Neuronal stem cell (in vitro differentiated cells): ENCODE measurements at regions not wholly inside any gene's neighbourhood (a gene's known extent, or its start where the extent isn't known, plus 50 kb on each side); places are given as distances from the start of the nearest gene placed in this dataset.

ENCODE experiments used
- DNase-seq: peaks from one replicate; pipeline ENCODE4 v3.0.0-alpha.2; 2013; ENCODE audit warnings: low spot score
- H2AFZ ChIP-seq: one replicate; pipeline ENCODE4 v1.6.1; 2013; ENCODE audit warnings: mild to moderate bottlenecking, low read length, inconsistent platforms
- H2AK5ac ChIP-seq: 2 replicates; pipeline ENCODE4 v1.6.1; 2013; ENCODE audit warnings: low read depth, mild to moderate bottlenecking, inconsistent platforms, low read length, moderate library complexity, mixed read lengths
- H2BK120ac ChIP-seq: 2 replicates; pipeline ENCODE4 v1.6.1; 2013; ENCODE audit warnings: low read depth, mild to moderate bottlenecking, inconsistent platforms, low read length, moderate library complexity, mixed read lengths
- H2BK12ac ChIP-seq: one replicate; pipeline ENCODE4 v1.6.1; 2013; ENCODE audit warnings: low read length, inconsistent platforms
- H2BK15ac ChIP-seq: 2 replicates; pipeline ENCODE4 v1.6.1; 2013; ENCODE audit warnings: mild to moderate bottlenecking, low read length, inconsistent platforms, mixed read lengths
- H2BK5ac ChIP-seq: one replicate; pipeline ENCODE4 v1.6.1; 2013; ENCODE audit warnings: inconsistent platforms, mild to moderate bottlenecking, low read length, moderate library complexity
- H3K14ac ChIP-seq: one replicate; pipeline ENCODE4 v1.6.1; 2013; ENCODE audit warnings: low read length, inconsistent platforms
- H3K18ac ChIP-seq: 2 replicates; pipeline ENCODE4 v1.6.1; 2013; ENCODE audit warnings: low read length, inconsistent platforms
- H3K23ac ChIP-seq: 2 replicates; pipeline ENCODE4 v1.6.1; 2013; ENCODE audit warnings: low read depth, mild to moderate bottlenecking, mixed read lengths, low read length, inconsistent platforms; ENCODE audit not compliant: poor library complexity
- H3K27ac ChIP-seq: replicated peaks from 3 replicates; pipeline ENCODE4 v1.5.1; 2013; ENCODE audit warnings: low read length, inconsistent platforms
- H3K27me3 ChIP-seq, 3 experiments: 2 replicates each; pipeline ENCODE4 v1.6.1; 2013; ENCODE audit warnings: low read length in 3 of 3, mild to moderate bottlenecking in 2 of 3, inconsistent platforms in 1 of 3, low read depth in 1 of 3, mixed read lengths in 1 of 3, moderate library complexity in 1 of 3; ENCODE audit not compliant: control insufficient read depth in 3 of 3, insufficient read depth in 3 of 3
- H3K36me3 ChIP-seq, 2 donors: replicated peaks in 1 of 2; 2 replicates each; pipeline ENCODE4 v1.6.1; 2013; ENCODE audit warnings: low read length in 2 of 2; ENCODE audit not compliant: control insufficient read depth in 2 of 2, insufficient read depth in 2 of 2
- H3K4ac ChIP-seq: 2 replicates; pipeline ENCODE4 v1.6.1; 2013; ENCODE audit warnings: inconsistent platforms, mild to moderate bottlenecking, low read length, moderate library complexity
- H3K4me1 ChIP-seq, 2 donors: 1 replicate in 1 of 2; 2 replicates in 1 of 2; pipeline ENCODE4 v1.6.1; 2013; ENCODE audit warnings: low read length in 2 of 2, low read depth in 1 of 2; ENCODE audit not compliant: control insufficient read depth in 2 of 2, insufficient read depth in 1 of 2
- H3K4me2 ChIP-seq: one replicate; pipeline ENCODE4 v1.6.1; 2013; ENCODE audit warnings: mild to moderate bottlenecking, low read length, inconsistent platforms; ENCODE audit not compliant: insufficient read depth, poor library complexity, severe bottlenecking
- H3K4me3 ChIP-seq, 2 donors: 2 replicates each; pipeline ENCODE4 v1.5.1; 2013; ENCODE audit warnings: low read length in 2 of 2, mild to moderate bottlenecking in 2 of 2, inconsistent platforms in 1 of 2, moderate library complexity in 1 of 2
- H3K79me1 ChIP-seq: one replicate; pipeline ENCODE4 v1.6.1; 2013; ENCODE audit warnings: low read depth, mild to moderate bottlenecking, inconsistent platforms, low read length, moderate library complexity
- H3K9ac ChIP-seq: one replicate; pipeline ENCODE4 v1.6.1; 2013; ENCODE audit warnings: mild to moderate bottlenecking, low read depth, low read length, inconsistent platforms; ENCODE audit not compliant: poor library complexity
- H3K9me3 ChIP-seq, 2 donors: replicated peaks in 1 of 2; 2 replicates each; pipeline versions ENCODE3 to v1.6.1; 2013; ENCODE audit warnings: low read length in 2 of 2, mild to moderate bottlenecking in 2 of 2, inconsistent platforms in 1 of 2, low read depth in 1 of 2, mixed read lengths in 1 of 2, moderate library complexity in 1 of 2; ENCODE audit not compliant: control insufficient read depth in 2 of 2, insufficient read depth in 1 of 2
- H4K8ac ChIP-seq: one replicate; pipeline ENCODE4 v1.6.1; 2013; ENCODE audit warnings: low read depth, mild to moderate bottlenecking, inconsistent platforms, low read length, moderate library complexity
- H4K91ac ChIP-seq: one replicate; pipeline ENCODE4 v1.6.1; 2013; ENCODE audit warnings: low read length, low read depth, mild to moderate bottlenecking, inconsistent platforms; ENCODE audit not compliant: poor library complexity
- WGBS, 2 donors: extraction: QIAGEN DNeasy Blood & Tissue Kit; methylation state at CpG; one replicate each; pipeline ENCODE4 v1.1.7; 2013; ENCODE audit warnings: missing lambda C conversion rate in 2 of 2, mixed read lengths in 1 of 2; ENCODE audit not compliant: insufficient read length in 2 of 2, insufficient replicate concordance in 1 of 2; ENCODE audit errors: extremely low coverage in 2 of 2; 5-methylcytosine and 5-hydroxymethylcytosine counted together

DNA sequence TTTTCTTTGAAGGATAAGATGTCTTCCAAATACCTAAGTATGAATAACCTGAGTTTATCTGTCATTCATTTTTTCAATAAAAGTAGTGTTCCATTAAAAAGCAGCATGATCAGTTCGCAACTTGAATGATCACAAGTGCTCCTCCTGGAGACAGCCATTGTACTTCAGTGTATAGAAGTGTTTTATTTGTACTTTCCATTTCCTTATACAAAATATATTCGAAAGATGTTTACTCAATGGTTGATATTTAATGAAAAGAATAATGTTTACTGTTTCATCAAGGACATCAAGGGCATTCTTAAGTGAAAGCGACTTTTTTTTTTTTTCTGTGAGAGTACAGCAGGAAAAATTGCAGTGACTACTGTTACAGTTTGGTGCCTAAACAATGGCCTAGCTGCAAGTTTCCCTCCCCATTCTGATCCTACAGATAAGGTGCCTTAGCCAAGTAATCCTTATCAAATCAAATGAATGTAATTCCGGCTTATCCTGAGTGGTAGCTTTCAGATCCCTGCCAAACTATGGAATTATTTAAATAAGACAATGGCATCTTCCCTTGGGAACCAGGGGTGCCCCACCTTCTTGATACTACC is 69.0 kb upstream of the IL15 start:
- H4K91ac ChIP-seq = no peak overlapping the region
- no peak overlapping the region for H3K4me3 ChIP-seq
- H3K23ac ChIP-seq = no peak overlapping the region
- no peak overlapping the region for H3K18ac ChIP-seq
- H3K9ac ChIP-seq = no peak overlapping the region
- H2BK15ac ChIP-seq = no peak overlapping the region
- WGBS, 2 donors = no CpG with 5 or more reads among the region's 4 CpGs
- H2AK5ac ChIP-seq = no peak overlapping the region
- H3K14ac ChIP-seq = no peak overlapping the region
- DNase-seq = no peak
- H3K4me2 ChIP-seq = no peak overlapping the region
- H3K4ac ChIP-seq = no peak overlapping the region
- no peaks in the 10 kb centered on the region for H3K36me3 ChIP-seq
- no peaks in the 10 kb centered on the region for H3K4me1 ChIP-seq
- no peak overlapping the region for H2AFZ ChIP-seq
- H2BK5ac ChIP-seq = no peak overlapping the region
- H3K27ac ChIP-seq = no peak overlapping the region
- H3K79me1 ChIP-seq = no peaks in the 10 kb centered on the region
- no peak overlapping the region for H2BK12ac ChIP-seq
- no peaks in the 10 kb centered on the region for H3K9me3 ChIP-seq
- H4K8ac ChIP-seq = no peak overlapping the region
- H3K27me3 ChIP-seq = no peaks in the 10 kb centered on the region
- H2BK120ac ChIP-seq = no peak overlapping the region

DNA sequence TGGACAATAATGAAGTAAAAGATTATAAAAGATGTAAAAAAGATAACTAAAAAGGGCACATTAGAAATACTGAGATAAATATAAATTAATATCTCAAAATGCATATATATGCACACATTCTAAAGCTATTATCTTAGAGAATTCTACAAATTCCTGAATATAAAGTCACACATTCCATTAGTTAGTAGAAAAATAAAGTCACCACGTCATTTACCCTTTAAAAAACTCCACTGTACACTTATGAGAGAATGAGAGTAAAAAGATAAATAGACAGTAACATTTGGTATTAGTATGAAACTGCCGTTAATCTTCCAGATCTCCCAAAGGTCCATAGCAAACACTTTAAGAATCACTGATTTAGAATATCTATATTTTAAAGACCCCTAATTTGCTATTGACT is 67.2 kb upstream of the IL15 start:
- H3K4me2 ChIP-seq = no peak overlapping the region
- no peaks in the 10 kb centered on the region for H3K9me3 ChIP-seq
- no peak overlapping the region for H3K4me3 ChIP-seq
- no peaks in the 10 kb centered on the region for H3K27me3 ChIP-seq
- no peaks in the 10 kb centered on the region for H3K79me1 ChIP-seq
- no CpG with 5 or more reads among the region's 2 CpGs for WGBS, 2 donors
- H2BK5ac ChIP-seq = no peak overlapping the region
- DNase-seq = no peak
- H3K9ac ChIP-seq = no peak overlapping the region
- H2BK15ac ChIP-seq = no peak overlapping the region
- H3K18ac ChIP-seq = no peak overlapping the region
- H3K27ac ChIP-seq = no peak overlapping the region
- H4K8ac ChIP-seq = no peak overlapping the region
- H3K4me1 ChIP-seq = no peaks in the 10 kb centered on the region
- H2BK12ac ChIP-seq = no peak overlapping the region
- H2AK5ac ChIP-seq = no peak overlapping the region
- no peak overlapping the region for H3K23ac ChIP-seq
- H3K14ac ChIP-seq = no peak overlapping the region
- no peak overlapping the region for H3K4ac ChIP-seq
- no peak overlapping the region for H2BK120ac ChIP-seq
- H4K91ac ChIP-seq = no peak overlapping the region
- no peak overlapping the region for H2AFZ ChIP-seq
- H3K36me3 ChIP-seq = no peaks in the 10 kb centered on the region

DNA sequence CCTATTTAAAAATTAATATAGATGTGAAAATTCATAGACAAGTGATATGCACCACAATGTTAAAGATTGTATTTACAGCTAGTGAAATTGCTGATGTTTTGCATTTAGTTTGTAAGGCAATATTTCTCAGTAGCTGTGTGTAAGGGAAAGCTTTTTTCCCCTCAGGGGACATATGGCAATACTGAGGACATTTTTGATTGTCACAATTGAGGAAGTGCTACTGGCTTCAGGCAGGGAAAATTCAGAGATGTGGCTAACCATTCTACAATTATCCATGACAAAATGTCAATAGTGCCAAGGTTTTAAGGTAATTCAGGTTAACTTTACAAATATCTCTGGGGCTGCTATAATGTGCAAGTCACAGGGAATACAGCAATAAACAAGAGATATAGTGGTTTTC is 66.1 kb upstream of the IL15 start:
- no peak for DNase-seq
- no peaks in the 10 kb centered on the region for H3K4me1 ChIP-seq
- H2BK5ac ChIP-seq = no peak overlapping the region
- H2BK15ac ChIP-seq = no peak overlapping the region
- no peak overlapping the region for H2BK12ac ChIP-seq
- no peak overlapping the region for H3K27ac ChIP-seq
- no peak overlapping the region for H2AK5ac ChIP-seq
- H3K9ac ChIP-seq = no peak overlapping the region
- no peak overlapping the region for H3K4ac ChIP-seq
- H3K4me3 ChIP-seq = no peak overlapping the region
- H3K18ac ChIP-seq = no peak overlapping the region
- H2BK120ac ChIP-seq = no peak overlapping the region
- no peak overlapping the region for H4K91ac ChIP-seq
- H2AFZ ChIP-seq = no peak overlapping the region
- H3K14ac ChIP-seq = no peak overlapping the region
- no peak overlapping the region for H4K8ac ChIP-seq
- H3K9me3 ChIP-seq = no peaks in the 10 kb centered on the region
- H3K23ac ChIP-seq = no peak overlapping the region
- H3K27me3 ChIP-seq = no peaks in the 10 kb centered on the region
- no peaks in the 10 kb centered on the region for H3K36me3 ChIP-seq
- H3K4me2 ChIP-seq = no peak overlapping the region
- H3K79me1 ChIP-seq = no peaks in the 10 kb centered on the region

DNA sequence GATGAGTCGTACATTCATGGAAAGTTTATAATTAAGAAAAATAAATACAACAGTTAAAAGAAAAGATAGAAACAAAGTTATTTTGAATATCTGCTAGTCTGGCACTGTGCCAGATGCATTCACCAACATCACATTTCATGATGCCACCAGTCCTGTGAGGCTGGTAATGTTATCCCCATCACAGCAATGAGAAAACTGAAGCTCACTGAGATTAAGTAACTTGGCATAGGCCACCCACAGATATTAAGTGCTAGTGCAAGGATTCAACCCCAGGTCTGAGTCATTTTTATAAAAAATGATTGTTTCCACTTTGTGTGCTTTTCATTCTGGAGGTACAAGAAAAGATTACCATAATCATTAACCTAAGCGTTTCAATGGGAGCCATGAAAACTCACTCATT is 65.0 kb upstream of the IL15 start:
- H3K4me3 ChIP-seq = no peak overlapping the region
- no peak overlapping the region for H2BK12ac ChIP-seq
- H2AFZ ChIP-seq = no peak overlapping the region
- H4K91ac ChIP-seq = no peak overlapping the region
- no peak overlapping the region for H3K23ac ChIP-seq
- WGBS, 2 donors = no CpG with 5 or more reads among the region's 2 CpGs
- no peaks in the 10 kb centered on the region for H3K79me1 ChIP-seq
- no peak overlapping the region for H3K4me2 ChIP-seq
- H3K18ac ChIP-seq = no peak overlapping the region
- H4K8ac ChIP-seq = no peak overlapping the region
- H3K9me3 ChIP-seq = no peaks in the 10 kb centered on the region
- H2AK5ac ChIP-seq = no peak overlapping the region
- no peaks in the 10 kb centered on the region for H3K27me3 ChIP-seq
- no peak overlapping the region for H3K4ac ChIP-seq
- DNase-seq = no peak
- no peaks in the 10 kb centered on the region for H3K36me3 ChIP-seq
- H2BK5ac ChIP-seq = no peak overlapping the region
- no peak overlapping the region for H2BK120ac ChIP-seq
- no peak overlapping the region for H3K27ac ChIP-seq
- H3K14ac ChIP-seq = no peak overlapping the region
- H3K4me1 ChIP-seq = no peaks in the 10 kb centered on the region
- no peak overlapping the region for H3K9ac ChIP-seq
- H2BK15ac ChIP-seq = no peak overlapping the region
